HepG2 (cell line): ENCODE measurements at regions not wholly inside any gene's neighbourhood (a gene's known extent, or its start where the extent isn't known, plus 50 kb on each side); places are given as distances from the start of the nearest gene placed in this dataset.

ENCODE experiments used
- ATAC-seq: fragments of 200-7000 bp; cut with Tn5 transposase; 3 replicates; pipeline ENCODE4 v1.9.1; 2020; ENCODE audit warnings: mild to moderate bottlenecking, moderate library complexity
- BruUV-seq: library from RNA; stranded (reverse); fragments of 400-500 nt; replicated peaks from 2 replicates; lab custom pipeline; 2021; lab: Mats Ljungman, UMichigan
- CTCF ChIA-PET: fragments of 300-600 bp; formaldehyde crosslinking; extraction: SDS; loops from one replicate; lab custom pipeline; 2021; ENCODE audit warnings: low total read pairs, inconsistent platforms, low intra/inter-chr PET ratio; lab: Yijun Ruan, JAX
- POLR2A ChIA-PET: fragments of 350-600 bp; sonication (Branson Sonifier 250); formaldehyde crosslinking; loops from one replicate; lab custom pipeline; 2020; ENCODE audit warnings: antibody characterized with exemption, inconsistent platforms; lab: Yijun Ruan, JAX
- DNase-seq: peaks from one replicate; pipeline ENCODE4 v3.0.0-alpha.2; 2015; ENCODE audit warnings: low spot score
- FAIRE-seq: peaks from 3 replicates; lab custom pipeline; 2011; peaks lifted over from hg19 to GRCh38; lab: Jason Lieb, UNC
- H2AFZ ChIP-seq: one replicate; pipeline ENCODE4 v1.6.1; 2011; ENCODE audit warnings: low read length, inconsistent platforms
- H3K27ac ChIP-seq: fragments of 300-600 bp; 3 replicates; pipeline ENCODE4 v1.8.0; 2011; ENCODE audit warnings: mixed run types, mild to moderate bottlenecking, mixed read lengths, low read length, inconsistent platforms; ENCODE audit not compliant: insufficient read depth; ENCODE audit errors: extremely low read length
- H3K27me3 ChIP-seq, 2 experiments: fragments of 200-600 bp in 1 of 2; 2 replicates in 1 of 2; 3 replicates in 1 of 2; pipeline versions ENCODE4 v1.6.0 to v1.8.0; 2011; ENCODE audit warnings: low read length in 2 of 2, mild to moderate bottlenecking in 2 of 2, moderate library complexity in 2 of 2, inconsistent platforms in 1 of 2; ENCODE audit not compliant: insufficient read depth in 2 of 2, control insufficient read depth in 1 of 2
- H3K36me3 ChIP-seq, 2 experiments: fragments of 200-600 bp in 1 of 2; replicated peaks in 1 of 2; 2 replicates in 1 of 2; 3 replicates in 1 of 2; pipeline versions ENCODE4 v1.5.1 to v1.8.0; 2011; ENCODE audit warnings: low read length in 2 of 2, inconsistent platforms in 1 of 2; ENCODE audit not compliant: insufficient read depth in 2 of 2, control insufficient read depth in 1 of 2
- H3K4me1 ChIP-seq: 2 replicates; pipeline ENCODE4 v1.5.1; 2012; ENCODE audit warnings: low read length, inconsistent platforms; ENCODE audit not compliant: insufficient read depth
- H3K4me2 ChIP-seq: 2 replicates; pipeline ENCODE4 v1.6.0; 2011; ENCODE audit warnings: low read depth, low read length, inconsistent platforms
- H3K4me3 ChIP-seq, 3 experiments: fragments of 200-600 bp in 1 of 3; sonication (generic), shearing (Covaris generic) in 1 of 3; replicated peaks in 1 of 3; 2 replicates each; pipeline ENCODE4 v1.5.1; 2011 to 2016; ENCODE audit warnings: low read length in 3 of 3, inconsistent platforms in 2 of 3, low read depth in 2 of 3, mild to moderate bottlenecking in 2 of 3, control low read depth in 1 of 3, mixed read lengths in 1 of 3; ENCODE audit not compliant: insufficient read depth in 1 of 3
- H3K79me2 ChIP-seq: one replicate; pipeline ENCODE4 v1.6.1; 2011; ENCODE audit warnings: low read length, inconsistent platforms; ENCODE audit not compliant: insufficient read depth
- H3K9ac ChIP-seq: 2 replicates; pipeline ENCODE4 v1.6.0; 2011; ENCODE audit warnings: mild to moderate bottlenecking, low read depth, low read length, inconsistent platforms; ENCODE audit not compliant: insufficient read depth
- H3K9me3 ChIP-seq: 2 replicates; pipeline ENCODE4 v1.5.1; 2012; ENCODE audit warnings: mild to moderate bottlenecking, low read length
- H4K20me1 ChIP-seq: 2 replicates; pipeline ENCODE4 v1.6.0; 2011; ENCODE audit warnings: inconsistent platforms, mild to moderate bottlenecking, low read length, moderate library complexity; ENCODE audit not compliant: insufficient read depth
- ADNP ChIP-seq: sonication (generic); formaldehyde crosslinking; IDR thresholded peaks from 2 replicates; pipeline ENCODE4 v1.4.0; 2020; ENCODE audit warnings: missing genetic modification reagents
- EED ChIP-seq: sonication (generic); formaldehyde crosslinking; IDR thresholded peaks from 2 replicates; pipeline ENCODE4 v1.5.0; 2020; ENCODE audit warnings: mild to moderate bottlenecking, missing genetic modification reagents
- LCORL ChIP-seq, 2 experiments: fragments of 450-650 bp in 1 of 2; sonication (generic) in 1 of 2; formaldehyde crosslinking in 1 of 2; IDR thresholded peaks; 2 replicates each; pipeline versions ENCODE4 v1.5.0 to v1.6.1; 2017 to 2020; ENCODE audit warnings: antibody characterized with exemption in 1 of 2, missing genetic modification reagents in 1 of 2
- POLR2AphosphoS5 ChIP-seq: IDR thresholded peaks from 2 replicates; pipeline ENCODE4 v1.6.1; 2012; ENCODE audit warnings: low read depth, low read length
- SALL1 ChIP-seq: sonication (generic); formaldehyde crosslinking; IDR thresholded peaks from 2 replicates; pipeline ENCODE4 v1.8.0; 2022; ENCODE audit warnings: mild to moderate bottlenecking, missing genetic modification reagents
- SPEN ChIP-seq: sonication (generic); formaldehyde crosslinking; IDR thresholded peaks from 2 replicates; pipeline ENCODE4 v1.5.1; 2020; ENCODE audit warnings: low read depth, mild to moderate bottlenecking, missing genetic modification reagents
- SRSF4 ChIP-seq: fragments of 200-400 bp; formaldehyde crosslinking; IDR thresholded peaks from one replicate; pipeline ENCODE4 v1.6.1; 2018; ENCODE audit warnings: mild to moderate bottlenecking, low read depth, low read length, moderate library complexity; ENCODE audit not compliant: poor library complexity, severe bottlenecking
- ZNF101 ChIP-seq: sonication (generic); formaldehyde crosslinking; IDR thresholded peaks from 2 replicates; pipeline ENCODE4 v1.4.0; 2020; ENCODE audit warnings: mild to moderate bottlenecking, low read depth, missing genetic modification reagents, borderline replicate concordance
- ZNF24 ChIP-seq: fragments of 450-650 bp; IDR thresholded peaks from 2 replicates; pipeline ENCODE4 v1.6.1; 2017; ENCODE audit warnings: antibody characterized with exemption, mild to moderate bottlenecking
- ZNF282 ChIP-seq: fragments of 450-650 bp; IDR thresholded peaks from 2 replicates; pipeline ENCODE4 v1.6.1; 2018; ENCODE audit not compliant: partially characterized antibody
- ZNF629 ChIP-seq: sonication (generic); formaldehyde crosslinking; conservative IDR thresholded peaks from 2 replicates; pipeline ENCODE4 v1.5.0; 2020; ENCODE audit warnings: missing genetic modification reagents
- ZNF713 ChIP-seq: sonication (generic); formaldehyde crosslinking; IDR thresholded peaks from 2 replicates; pipeline ENCODE4 v1.4.0; 2020; ENCODE audit warnings: mild to moderate bottlenecking, missing genetic modification reagents
- WGBS: methylation state at CpG from one replicate; pipeline ENCODE4 v1.1.6; 2017; ENCODE audit warnings: low lambda C conversion rate; 5-methylcytosine and 5-hydroxymethylcytosine counted together
- in situ Hi-C: cut with HindIII; loops from 2 replicates; pipeline ENCODE4 v1.10.0; 2017; ENCODE audit warnings: low pct_unique_long_range_greater_than_20kb; ENCODE audit not compliant: extremely low pct_ligation_motif_present
- intact Hi-C: fragments of 100-400 bp; cut with micrococcal nuclease; formaldehyde crosslinking; loops from one replicate; pipeline ENCODE4 v1.10.0; 2022; ENCODE audit not compliant: unreplicated experiment
- TF ChIP-seq, protein P1 (sequence below): sonication (generic); formaldehyde crosslinking; IDR thresholded peaks from 2 replicates; pipeline ENCODE4 v1.8.0; 2023; ENCODE audit warnings: mild to moderate bottlenecking, missing genetic modification reagents

DNA sequence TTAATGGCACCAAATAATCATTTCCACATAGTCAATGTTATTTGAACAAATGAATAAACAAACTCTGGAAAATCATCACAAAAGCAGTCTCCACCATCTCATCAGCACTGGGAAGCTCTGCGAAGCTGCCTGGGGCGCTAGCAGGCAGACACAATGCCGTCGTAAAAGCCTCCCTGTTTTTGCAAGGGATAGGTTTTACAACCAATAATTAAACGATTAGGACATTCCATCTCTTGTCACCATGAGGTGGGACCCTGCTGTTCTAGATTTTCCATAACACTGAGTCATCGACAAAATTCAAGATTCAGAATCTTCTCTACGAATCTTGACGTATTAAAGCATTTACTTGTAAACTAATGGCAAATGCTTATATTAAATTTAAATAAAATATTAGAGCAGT, 172.8 kb upstream of the AKR1E2 start:
- FAIRE-seq (no peak), DNase-seq (no peak), ATAC-seq (no peak)
- TF ChIP-seq ZNF282: no peak
- TF ChIP-seq, protein P1, sequence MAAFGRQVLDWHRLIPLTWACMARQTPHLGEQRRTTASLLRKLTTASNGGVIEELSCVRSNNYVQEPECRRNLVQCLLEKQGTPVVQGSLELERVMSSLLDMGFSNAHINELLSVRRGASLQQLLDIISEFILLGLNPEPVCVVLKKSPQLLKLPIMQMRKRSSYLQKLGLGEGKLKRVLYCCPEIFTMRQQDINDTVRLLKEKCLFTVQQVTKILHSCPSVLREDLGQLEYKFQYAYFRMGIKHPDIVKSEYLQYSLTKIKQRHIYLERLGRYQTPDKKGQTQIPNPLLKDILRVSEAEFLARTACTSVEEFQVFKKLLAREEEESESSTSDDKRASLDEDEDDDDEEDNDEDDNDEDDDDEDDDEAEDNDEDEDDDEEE (CRISPR knock-in tag): no peak
- TF ChIP-seq ZNF101 (CRISPR knock-in tag): no peak
- TF ChIP-seq SALL1 (CRISPR knock-in tag): no peak
- TF ChIP-seq LCORL (IDR thresholded peaks at IDR 0.05): no peak
- no peak for TF ChIP-seq LCORL (CRISPR knock-in tag; IDR thresholded peaks at IDR 0.05)
- no peak for TF ChIP-seq SRSF4
- no peak for TF ChIP-seq EED (CRISPR knock-in tag)
- no peak for TF ChIP-seq ZNF713 (CRISPR knock-in tag)
- TF ChIP-seq ZNF629: no peak
- TF ChIP-seq POLR2AphosphoS5: no peak
- no peak for TF ChIP-seq ADNP
- TF ChIP-seq ZNF24: no peak
- no peak for TF ChIP-seq SPEN (CRISPR knock-in tag)
- H2AFZ ChIP-seq: no peak overlapping the region
- H3K36me3 ChIP-seq: no peaks in the 10 kb centered on the region
- no peaks in the 10 kb centered on the region for H4K20me1 ChIP-seq
- no peaks in the 10 kb centered on the region for H3K79me2 ChIP-seq
- no peak overlapping the region for H3K4me3 ChIP-seq
- BruUV-seq: no TSS peak
- H3K4me2 ChIP-seq: no peak overlapping the region
- 0 out of 2 replicates have a peak, but pooled peaks cover under 1% of the 10 kb centered on the region for H3K4me1 ChIP-seq
- no peak overlapping the region for H3K9ac ChIP-seq
- in situ Hi-C loops (loop anchor here (10.0 kb wide), 1 partner anchor 1408 kb away; no protein-coding TSS in a partner anchor), intact Hi-C loops (no loop called here)
- peaks cover 0 to 18% of the 10 kb centered on the region in 2 experiments; a peak in 1 of 5 replicates for H3K27me3 ChIP-seq
- ChIA-PET POLR2A (interaction anchor here (1.5 kb wide), 1 partner anchor 867 kb away, joined by 3 read pairs; the partner anchor contains the start of gene KLF6), CTCF (no interaction called here)
- H3K9me3 ChIP-seq: no peaks in the 10 kb centered on the region
- WGBS: 28% methylated on average over 8 of the region's 8 CpGs
- no peak overlapping the region for H3K27ac ChIP-seq
